ENCODE measurements at regions not wholly inside any gene's neighbourhood (a gene's known extent, or its start where the extent isn't known, plus 50 kb on each side); places are given as distances from the start of the nearest gene placed in this dataset.

- peaks cover 20% of the 10 kb centered on the region for H3K9me3 Mint-ChIP-seq
- ATAC-seq (no peak), DNase-seq (no peak)
- H3K4me1 Mint-ChIP-seq (ENCODE audit: low read depth): no peaks in the 10 kb centered on the region
- H3K27me3 Mint-ChIP-seq (ENCODE audit: low read depth): no peaks in the 10 kb centered on the region
- no peaks in the 10 kb centered on the region for H3K36me3 Mint-ChIP-seq (ENCODE audit: insufficient read depth)
- no peak overlapping the region for H3K4me3 Mint-ChIP-seq
Measured at GRCh38 chr7:52925332-52925731, 110.1 kb upstream of the POM121L12 start.

GRCh38 chr7:52920977-52921376, 114.5 kb upstream of the POM121L12 start:
- no peaks in the 10 kb centered on the region for H3K27me3 Mint-ChIP-seq (ENCODE audit: low read depth)
- H3K4me3 Mint-ChIP-seq: no peak overlapping the region

GRCh38 chr7:52917982-52918578, 117.4 kb upstream of the POM121L12 start:
- Mint-ChIP-seq H3K4me3 (no peak overlapping the region), H3K4me1 (ENCODE audit: low read depth) (no peaks in the 10 kb centered on the region), H3K27me3 (ENCODE audit: low read depth) (no peaks in the 10 kb centered on the region), H3K9me3 (peaks cover 19% of the 10 kb centered on the region), H3K36me3 (ENCODE audit: insufficient read depth) (no peaks in the 10 kb centered on the region)
- DNase-seq: no peak
- no peak for ATAC-seq

More at GRCh38 chr7:52920977-52921376, 114.5 kb upstream of the POM121L12 start:
- Mint-ChIP-seq H3K4me1 (ENCODE audit: low read depth) (no peaks in the 10 kb centered on the region), H3K36me3 (ENCODE audit: insufficient read depth) (no peaks in the 10 kb centered on the region), H3K9me3 (peaks cover 19% of the 10 kb centered on the region)
- DNase-seq (no peak), ATAC-seq (no peak)

GRCh38 chr7:52911795-52912194, 123.6 kb upstream of the POM121L12 start:
- ATAC-seq (no peak), DNase-seq (no peak)
- no peaks in the 10 kb centered on the region for H3K36me3 Mint-ChIP-seq (ENCODE audit: insufficient read depth)
- H3K9me3 Mint-ChIP-seq: peaks cover 18% of the 10 kb centered on the region
- H3K27me3 Mint-ChIP-seq (ENCODE audit: low read depth): no peaks in the 10 kb centered on the region
- no peaks in the 10 kb centered on the region for H3K4me1 Mint-ChIP-seq (ENCODE audit: low read depth)
- no peak overlapping the region for H3K4me3 Mint-ChIP-seq

- H3K27me3 Mint-ChIP-seq (ENCODE audit: low read depth): no peaks in the 10 kb centered on the region
- no peak overlapping the region for H3K4me3 Mint-ChIP-seq
- no peak for DNase-seq
- no peaks in the 10 kb centered on the region for H3K4me1 Mint-ChIP-seq (ENCODE audit: low read depth)
- no peak for ATAC-seq
- H3K9me3 Mint-ChIP-seq: peaks cover 18% of the 10 kb centered on the region
- no peaks in the 10 kb centered on the region for H3K36me3 Mint-ChIP-seq (ENCODE audit: insufficient read depth)
Measured at GRCh38 chr7:52911326-52911725, 124.1 kb upstream of the POM121L12 start.

- DNase-seq: no peak
- Mint-ChIP-seq H3K9me3 (peaks cover 17% of the 10 kb centered on the region), H3K27me3 (ENCODE audit: low read depth) (no peaks in the 10 kb centered on the region), H3K36me3 (ENCODE audit: insufficient read depth) (no peaks in the 10 kb centered on the region), H3K4me3 (no peak overlapping the region), H3K4me1 (ENCODE audit: low read depth) (no peaks in the 10 kb centered on the region)
- no peak for ATAC-seq
Measured at GRCh38 chr7:52909935-52910334, 125.5 kb upstream of the POM121L12 start.

GRCh38 chr7:52909131-52909530, 126.3 kb upstream of the POM121L12 start:
- H3K4me1 Mint-ChIP-seq (ENCODE audit: low read depth): no peaks in the 10 kb centered on the region
- peaks cover 14% of the 10 kb centered on the region for H3K9me3 Mint-ChIP-seq
- no peaks in the 10 kb centered on the region for H3K36me3 Mint-ChIP-seq (ENCODE audit: insufficient read depth)
- ATAC-seq (no peak), DNase-seq (no peak)
- no peak overlapping the region for H3K4me3 Mint-ChIP-seq
- H3K27me3 Mint-ChIP-seq (ENCODE audit: low read depth): no peaks in the 10 kb centered on the region

- Mint-ChIP-seq H3K27me3 (ENCODE audit: low read depth) (no peaks in the 10 kb centered on the region), H3K9me3 (peaks cover 9% of the 10 kb centered on the region), H3K4me1 (ENCODE audit: low read depth) (no peaks in the 10 kb centered on the region), H3K36me3 (ENCODE audit: insufficient read depth) (no peaks in the 10 kb centered on the region), H3K4me3 (no peak overlapping the region)
- DNase-seq (no peak), ATAC-seq (no peak)
Measured at GRCh38 chr7:52897713-52898112, 137.7 kb upstream of the POM121L12 start.

GRCh38 chr7:52897288-52897687, 138.1 kb upstream of the POM121L12 start:
- no peak for ATAC-seq
- no peak for DNase-seq
- Mint-ChIP-seq H3K4me1 (ENCODE audit: low read depth) (no peaks in the 10 kb centered on the region), H3K27me3 (ENCODE audit: low read depth) (no peaks in the 10 kb centered on the region), H3K36me3 (ENCODE audit: insufficient read depth) (no peaks in the 10 kb centered on the region), H3K9me3 (peaks cover 9% of the 10 kb centered on the region), H3K4me3 (no peak overlapping the region)

- no peak for DNase-seq
- Mint-ChIP-seq H3K27me3 (ENCODE audit: low read depth) (no peaks in the 10 kb centered on the region), H3K36me3 (ENCODE audit: insufficient read depth) (no peaks in the 10 kb centered on the region), H3K4me1 (ENCODE audit: low read depth) (no peaks in the 10 kb centered on the region), H3K9me3 (peaks cover 8% of the 10 kb centered on the region), H3K4me3 (no peak overlapping the region)
- no peak for ATAC-seq
Measured at GRCh38 chr7:52877240-52877639, 158.2 kb upstream of the POM121L12 start.

GRCh38 chr7:52876402-52876801, 159.0 kb upstream of the POM121L12 start:
- Mint-ChIP-seq H3K4me3 (no peak overlapping the region), H3K9me3 (peaks cover 12% of the 10 kb centered on the region), H3K36me3 (ENCODE audit: insufficient read depth) (no peaks in the 10 kb centered on the region), H3K27me3 (ENCODE audit: low read depth) (no peaks in the 10 kb centered on the region), H3K4me1 (ENCODE audit: low read depth) (no peaks in the 10 kb centered on the region)
- DNase-seq (no peak), ATAC-seq (no peak)

- no peaks in the 10 kb centered on the region for H3K36me3 Mint-ChIP-seq (ENCODE audit: insufficient read depth)
- H3K4me3 Mint-ChIP-seq: no peak overlapping the region
- H3K27me3 Mint-ChIP-seq (ENCODE audit: low read depth): no peaks in the 10 kb centered on the region
- no peak for ATAC-seq
- H3K4me1 Mint-ChIP-seq (ENCODE audit: low read depth): no peaks in the 10 kb centered on the region
- peaks cover 34% of the 10 kb centered on the region for H3K9me3 Mint-ChIP-seq
- DNase-seq: no peak
Measured at GRCh38 chr7:52863652-52864051, 171.8 kb upstream of the POM121L12 start.

- no peaks in the 10 kb centered on the region for H3K36me3 Mint-ChIP-seq (ENCODE audit: insufficient read depth)
- no peaks in the 10 kb centered on the region for H3K4me1 Mint-ChIP-seq (ENCODE audit: low read depth)
Measured at GRCh38 chr7:52862321-52862720, 173.1 kb upstream of the POM121L12 start.

GRCh38 chr7:52857367-52857766, 178.1 kb upstream of the POM121L12 start:
- H3K4me1 Mint-ChIP-seq (ENCODE audit: low read depth): no peaks in the 10 kb centered on the region
- no peaks in the 10 kb centered on the region for H3K27me3 Mint-ChIP-seq (ENCODE audit: low read depth)
- DNase-seq (no peak), ATAC-seq (no peak)
- H3K9me3 Mint-ChIP-seq: peaks cover 2% of the 10 kb centered on the region
- H3K4me3 Mint-ChIP-seq: no peak overlapping the region
- no peaks in the 10 kb centered on the region for H3K36me3 Mint-ChIP-seq (ENCODE audit: insufficient read depth)

More at GRCh38 chr7:52862321-52862720, 173.1 kb upstream of the POM121L12 start:
- Mint-ChIP-seq H3K9me3 (peaks cover 28% of the 10 kb centered on the region), H3K27me3 (ENCODE audit: low read depth) (no peaks in the 10 kb centered on the region), H3K4me3 (no peak overlapping the region)
- no peak for ATAC-seq
- DNase-seq: no peak

GRCh38 chr7:52854681-52855080, 180.8 kb upstream of the POM121L12 start:
- H3K27me3 Mint-ChIP-seq (ENCODE audit: low read depth): no peaks in the 10 kb centered on the region
- no peak for ATAC-seq

GRCh38 chr7:52851547-52851946, 183.9 kb upstream of the POM121L12 start:
- Mint-ChIP-seq H3K4me3 (no peak overlapping the region), H3K36me3 (ENCODE audit: insufficient read depth) (no peaks in the 10 kb centered on the region), H3K27me3 (ENCODE audit: low read depth) (no peaks in the 10 kb centered on the region), H3K9me3 (peaks cover 11% of the 10 kb centered on the region), H3K4me1 (ENCODE audit: low read depth) (no peaks in the 10 kb centered on the region)
- no peak for ATAC-seq
- no peak for DNase-seq

More at GRCh38 chr7:52854681-52855080, 180.8 kb upstream of the POM121L12 start:
- no peaks in the 10 kb centered on the region for H3K36me3 Mint-ChIP-seq (ENCODE audit: insufficient read depth)
- no peak for DNase-seq
- peaks cover 1% of the 10 kb centered on the region for H3K9me3 Mint-ChIP-seq
- H3K4me3 Mint-ChIP-seq: no peak overlapping the region
- H3K4me1 Mint-ChIP-seq (ENCODE audit: low read depth): no peaks in the 10 kb centered on the region

Measured in activated T-cell treated with anti-CD3 and anti-CD28 coated beads, Interleukin-2, amount 50 U/mL, for 4 hours (primary cell).